GM23338 (cell line): ENCODE measurements at regions not wholly inside any gene's neighbourhood (a gene's known extent, or its start where the extent isn't known, plus 50 kb on each side); places are given as distances from the start of the nearest gene placed in this dataset.

ENCODE experiments used
- ATAC-seq: fragments of 200-7000 bp; cut with Tn5 transposase; 3 replicates; pipeline ENCODE4 v1.9.1; 2020
- DNase-seq: peaks from one replicate; pipeline ENCODE4 v3.0.0-alpha.2; 2015; ENCODE audit warnings: low spot score
- H2AFZ ChIP-seq: fragments of 200-600 bp; sonication (generic); 2 replicates; pipeline ENCODE4 v1.8.0; 2016; ENCODE audit warnings: antibody characterized with exemption, mild to moderate bottlenecking, moderate library complexity
- H3F3A ChIP-seq: fragments of 200-600 bp; sonication (generic); replicated peaks from 2 replicates; pipeline ENCODE4 v1.8.0; 2017; ENCODE audit warnings: antibody characterized with exemption, mixed run types, low read depth
- H3K27ac ChIP-seq: fragments of 200-600 bp; sonication (generic); 2 replicates; pipeline ENCODE4 v1.6.1; 2016; ENCODE audit warnings: low read depth
- H3K27me3 ChIP-seq: fragments of 200-600 bp; sonication (generic); 2 replicates; pipeline ENCODE4 v1.8.0; 2016; ENCODE audit warnings: mild to moderate bottlenecking, mixed run types, moderate library complexity; ENCODE audit not compliant: insufficient read depth
- H3K36me3 ChIP-seq: fragments of 200-600 bp; sonication (generic); 2 replicates; pipeline ENCODE4 v1.8.0; 2016; ENCODE audit warnings: mild to moderate bottlenecking; ENCODE audit not compliant: insufficient read depth
- H3K4me1 ChIP-seq: fragments of 200-600 bp; sonication (generic); 2 replicates; pipeline ENCODE4 v1.8.0; 2016; ENCODE audit warnings: mild to moderate bottlenecking, moderate library complexity; ENCODE audit not compliant: insufficient read depth
- H3K4me2 ChIP-seq: fragments of 200-600 bp; sonication (generic); 2 replicates; pipeline ENCODE4 v1.7.1; 2017; ENCODE audit warnings: mixed run types
- H3K4me3 ChIP-seq: fragments of 200-600 bp; sonication (generic); 2 replicates; pipeline ENCODE4 v1.6.1; 2016; ENCODE audit warnings: mixed run types
- H3K79me2 ChIP-seq: fragments of 200-600 bp; sonication (generic); replicated peaks from 2 replicates; pipeline ENCODE4 v1.8.0; 2017; ENCODE audit warnings: mild to moderate bottlenecking; ENCODE audit not compliant: insufficient read depth
- H3K9me2 ChIP-seq: fragments of 200-600 bp; sonication (generic); 2 replicates; pipeline ENCODE4 v1.8.0; 2017; ENCODE audit not compliant: insufficient read depth
- H4K20me1 ChIP-seq: fragments of 200-600 bp; sonication (generic); replicated peaks from 2 replicates; pipeline ENCODE4 v1.8.0; 2017; ENCODE audit warnings: mild to moderate bottlenecking; ENCODE audit not compliant: insufficient read depth
- H3K27ac Mint-ChIP-seq: 2 replicates; pipeline ENCODE4 v1.8.0; 2020; ENCODE audit warnings: inconsistent platforms, mild to moderate bottlenecking, moderate library complexity, mixed read lengths
- H3K27me3 Mint-ChIP-seq: 3 replicates; pipeline ENCODE4 v1.8.0; 2022; ENCODE audit warnings: low read depth, mild to moderate bottlenecking, moderate library complexity, mixed read lengths, inconsistent platforms; ENCODE audit not compliant: insufficient read depth, poor library complexity
- H3K36me3 Mint-ChIP-seq: 3 replicates; pipeline ENCODE4 v1.8.0; 2021; ENCODE audit warnings: low read depth, mild to moderate bottlenecking, inconsistent platforms, moderate library complexity, mixed read lengths
- H3K4me1 Mint-ChIP-seq: 3 replicates; pipeline ENCODE4 v1.8.0; 2020; ENCODE audit warnings: mild to moderate bottlenecking, inconsistent platforms, mixed read lengths
- H3K4me3 Mint-ChIP-seq: 3 replicates; pipeline ENCODE4 v1.8.0; 2021; ENCODE audit warnings: moderate library complexity, mild to moderate bottlenecking, inconsistent platforms, mixed read lengths
- H3K9me3 Mint-ChIP-seq: 3 replicates; pipeline ENCODE4 v1.8.0; 2020; ENCODE audit warnings: moderate library complexity, mild to moderate bottlenecking, inconsistent platforms, mixed read lengths
- CREB1 ChIP-seq: fragments of 250-450 bp; sonication (Bioruptor Pico); IDR thresholded peaks from 2 replicates; pipeline ENCODE4 v1.5.0; 2020; ENCODE audit warnings: low read depth, mild to moderate bottlenecking, moderate library complexity
- CTCF ChIP-seq, 2 experiments: fragments of 200-600 bp in 1 of 2; sonication (generic) in 1 of 2; conservative IDR thresholded peaks; 2 replicates each; pipeline versions ENCODE4 v1.5.1 to v1.6.1; 2016 to 2017; ENCODE audit warnings: antibody characterized with exemption in 2 of 2, low read depth in 2 of 2, mild to moderate bottlenecking in 2 of 2, moderate library complexity in 1 of 2
- ETS1 ChIP-seq: IDR thresholded peaks from 2 replicates; pipeline ENCODE4 v1.6.1; 2016; ENCODE audit warnings: antibody characterized with exemption
- EZH2 ChIP-seq: fragments of 200-600 bp; sonication (generic); IDR thresholded peaks from one replicate; pipeline ENCODE4 v1.8.0; 2017; ENCODE audit warnings: antibody characterized with exemption, mild to moderate bottlenecking, low read depth; ENCODE audit not compliant: unreplicated experiment
- JUNB ChIP-seq: IDR thresholded peaks from one replicate; pipeline ENCODE4 v1.6.1; 2016; ENCODE audit warnings: antibody characterized with exemption; ENCODE audit not compliant: unreplicated experiment
- NANOG ChIP-seq: IDR thresholded peaks from 2 replicates; pipeline ENCODE4 v1.6.1; 2016; ENCODE audit warnings: antibody characterized with exemption, borderline replicate concordance
- POLR2AphosphoS5 ChIP-seq: IDR thresholded peaks from 2 replicates; pipeline ENCODE4 v1.6.1; 2016; ENCODE audit warnings: antibody characterized with exemption, low read depth
- REST ChIP-seq: IDR thresholded peaks from one replicate; pipeline ENCODE4 v1.6.1; 2018; ENCODE audit warnings: antibody characterized with exemption; ENCODE audit not compliant: unreplicated experiment
- ZNF114 ChIP-seq: fragments of 250-450 bp; sonication (Bioruptor Pico); IDR thresholded peaks from 2 replicates; pipeline ENCODE4 v1.5.0; 2020; ENCODE audit warnings: mild to moderate bottlenecking, moderate library complexity
- ZNF331 ChIP-seq: fragments of 250-450 bp; sonication (Bioruptor Pico); IDR thresholded peaks from 2 replicates; pipeline ENCODE4 v1.5.0; 2020; ENCODE audit warnings: low read depth, mild to moderate bottlenecking, moderate library complexity
- ZNF462 ChIP-seq: fragments of 250-450 bp; sonication (Bioruptor Pico); IDR thresholded peaks from 2 replicates; pipeline ENCODE4 v1.5.0; 2020; ENCODE audit warnings: mild to moderate bottlenecking, moderate library complexity

- H3K36me3 ChIP-seq = no peaks in the 10 kb centered on the region
- H3K4me1 Mint-ChIP-seq = peaks cover 11% of the 10 kb centered on the region
- ATAC-seq (no peak), DNase-seq (no peak)
- no peak overlapping the region for H3K4me2 ChIP-seq
- no peaks in the 10 kb centered on the region for H3K27me3 ChIP-seq
- TF ChIP-seq NANOG (no peak), POLR2AphosphoS5 (no peak), REST (no peak), JUNB (no peak), CTCF (conservative IDR thresholded peaks at IDR 0.05; ENCODE audit: low read depth in 2 of 2) (no peak), ETS1 (no peak), ZNF462 (CRISPR knock-in tag) (no peak), ZNF331 (no peak), EZH2 (no peak), ZNF114 (CRISPR knock-in tag) (no peak), CREB1 (CRISPR knock-in tag) (no peak)
- H3K27ac ChIP-seq = no peak overlapping the region
- H3K9me3 Mint-ChIP-seq = no peaks in the 10 kb centered on the region
- no peak overlapping the region for H2AFZ ChIP-seq
- no peak overlapping the region for H3K4me3 Mint-ChIP-seq
- H3K27ac Mint-ChIP-seq = no peak overlapping the region
- peaks cover 3% of the 10 kb centered on the region; the same call in 1 of the 2 replicates for H3K4me1 ChIP-seq
- H3K27me3 Mint-ChIP-seq = no peaks in the 10 kb centered on the region
- no peaks in the 10 kb centered on the region for H3F3A ChIP-seq
- no peak overlapping the region for H3K4me3 ChIP-seq
- H4K20me1 ChIP-seq = no peaks in the 10 kb centered on the region
- H3K36me3 Mint-ChIP-seq = no peaks in the 10 kb centered on the region
- no peaks in the 10 kb centered on the region for H3K79me2 ChIP-seq
- no peaks in the 10 kb centered on the region; the same call in 1 of the 2 replicates for H3K9me2 ChIP-seq
Measured at GRCh38 chr15:47377465-47377864, 339.8 kb upstream of the SEMA6D start.
